NOMO-1 (cell line): ENCODE measurements at regions not wholly inside any gene's neighbourhood (a gene's known extent, or its start where the extent isn't known, plus 50 kb on each side); places are given as distances from the start of the nearest gene placed in this dataset.

Experiments
- DNase-seq, 2 experiments: peaks; one replicate each; lab custom pipeline; 2025; ENCODE audit not compliant: unreplicated experiment in 2 of 2; lab: John Stamatoyannopoulos, UW

GRCh38 chr1:5480906-5481305, 511.3 kb downstream of the NPHP4 start:
- no peak for DNase-seq

- DNase-seq = no peak
These were observed 512.2 kb downstream of the NPHP4 start for GRCh38 chr1:5479876-5480646.

GRCh38 chr1:5478961-5479360, 513.3 kb downstream of the NPHP4 start:
- no peak for DNase-seq

- no peak for DNase-seq
These were observed 514.0 kb downstream of the NPHP4 start for GRCh38 chr1:5478156-5478695.

- no peak for DNase-seq
These were observed 514.5 kb downstream of the NPHP4 start for GRCh38 chr1:5477716-5478115.

GRCh38 chr1:5475572-5475971, 516.7 kb downstream of the NPHP4 start:
- DNase-seq = no peak

- DNase-seq = no peak
These were observed 519.0 kb downstream of the NPHP4 start for GRCh38 chr1:5473268-5473667.

- DNase-seq = peak in 1 of 2 experiments; percentile 13
These were observed 525.7 kb downstream of the NPHP4 start for GRCh38 chr1:5466487-5466886.

GRCh38 chr1:5465281-5465711, 526.9 kb downstream of the NPHP4 start:
- no peak for DNase-seq

- no peak for DNase-seq
These were observed 527.9 kb downstream of the NPHP4 start for GRCh38 chr1:5464366-5464765.

- DNase-seq = no peak
These were observed 531.3 kb downstream of the NPHP4 start for GRCh38 chr1:5460974-5461373.

GRCh38 chr1:5459839-5460610, 532.2 kb downstream of the NPHP4 start:
- DNase-seq = no peak

GRCh38 chr1:5458248-5458647, 534.0 kb downstream of the NPHP4 start:
- DNase-seq = no peak

- no peak for DNase-seq
These were observed 536.0 kb downstream of the NPHP4 start for GRCh38 chr1:5456090-5456811.

GRCh38 chr1:5455651-5456050, 536.6 kb downstream of the NPHP4 start:
- no peak for DNase-seq

- no peak for DNase-seq
These were observed 537.2 kb downstream of the NPHP4 start for GRCh38 chr1:5455056-5455455.

GRCh38 chr1:5453347-5453746, 538.9 kb downstream of the NPHP4 start:
- no peak for DNase-seq

GRCh38 chr1:5451671-5452070, 540.6 kb downstream of the NPHP4 start:
- no peak for DNase-seq

- no peak for DNase-seq
These were observed 543.7 kb downstream of the NPHP4 start for GRCh38 chr1:5448486-5448885.

- no peak for DNase-seq
These were observed 544.7 kb downstream of the NPHP4 start for GRCh38 chr1:5447503-5447960.

- no peak for DNase-seq
These were observed 547.8 kb downstream of the NPHP4 start for GRCh38 chr1:5444396-5444795.
